Ishikawa (cell line): ENCODE measurements at regions not wholly inside any gene's neighbourhood (a gene's known extent, or its start where the extent isn't known, plus 50 kb on each side); places are given as distances from the start of the nearest gene placed in this dataset.

Experiments used
- CEBPB ChIP-seq: IDR thresholded peaks from 2 replicates; pipeline ENCODE4 v1.6.1; 2012
- CREB1 ChIP-seq: IDR thresholded peaks from 2 replicates; pipeline ENCODE4 v1.6.1; 2012; ENCODE audit warnings: low read depth
- EGR1 ChIP-seq: IDR thresholded peaks from 2 replicates; pipeline ENCODE4 v1.6.1; 2012
- EP300 ChIP-seq: IDR thresholded peaks from 2 replicates; pipeline ENCODE4 v1.6.1; 2012; ENCODE audit warnings: borderline replicate concordance
- FOXM1 ChIP-seq: IDR thresholded peaks from 2 replicates; pipeline ENCODE4 v1.6.1; 2012; ENCODE audit warnings: low read depth, borderline replicate concordance
- MAX ChIP-seq: IDR thresholded peaks from 2 replicates; pipeline ENCODE4 v1.6.1; 2012
- RAD21 ChIP-seq: IDR thresholded peaks from 2 replicates; pipeline ENCODE4 v1.6.1; 2012; ENCODE audit warnings: low read depth
- REST ChIP-seq: IDR thresholded peaks from 2 replicates; pipeline ENCODE4 v1.6.1; 2012; ENCODE audit warnings: low read depth, mild to moderate bottlenecking
- TAF1 ChIP-seq: IDR thresholded peaks from 2 replicates; pipeline ENCODE4 v1.6.1; 2012; ENCODE audit warnings: low read depth, mild to moderate bottlenecking
- TCF12 ChIP-seq: IDR thresholded peaks from 2 replicates; pipeline ENCODE4 v1.6.1; 2012; ENCODE audit warnings: low read depth
- TEAD4 ChIP-seq: IDR thresholded peaks from 2 replicates; pipeline ENCODE4 v1.6.1; 2012
- USF1 ChIP-seq: IDR thresholded peaks from 2 replicates; pipeline ENCODE4 v1.6.1; 2012
- YY1 ChIP-seq: IDR thresholded peaks from 2 replicates; pipeline ENCODE4 v1.6.1; 2012; ENCODE audit warnings: low read depth

DNA sequence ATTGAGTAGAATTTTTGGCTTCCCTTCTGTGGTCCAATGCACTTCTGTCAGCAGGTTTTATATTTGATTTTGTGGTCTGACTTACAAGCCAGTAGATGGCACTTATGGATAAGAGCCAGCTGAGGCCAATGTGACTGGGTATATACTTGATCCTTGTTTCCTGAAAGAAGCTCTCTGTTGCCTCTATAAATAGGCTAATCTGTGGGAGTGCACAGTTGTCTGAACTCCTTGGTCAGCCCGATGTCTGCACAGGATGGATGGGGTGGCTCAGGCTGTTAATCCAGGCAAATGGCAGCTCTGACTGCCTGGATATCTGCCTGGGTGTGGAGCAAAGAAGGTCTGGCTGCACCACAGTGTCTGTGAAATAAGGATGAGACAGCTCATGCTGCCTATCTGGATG is 1183.7 kb upstream of the PRMT6 start:
- no peak for TF ChIP-seq RAD21
- TF ChIP-seq TAF1 = no peak
- TF ChIP-seq EP300 = no peak
- no peak for TF ChIP-seq MAX
- no peak for TF ChIP-seq EGR1
- TF ChIP-seq REST = no peak
- TF ChIP-seq CEBPB = no peak
- no peak for TF ChIP-seq USF1
- no peak for TF ChIP-seq CREB1
- no peak for TF ChIP-seq YY1
- no peak for TF ChIP-seq TEAD4
- TF ChIP-seq TCF12 = no peak
- TF ChIP-seq FOXM1 = no peak
